ENCODE measurements at regions not wholly inside any gene's neighbourhood (a gene's known extent, or its start where the extent isn't known, plus 50 kb on each side); places are given as distances from the start of the nearest gene placed in this dataset.
"Not testable (repeated sequence)": the region's sequence is repeated elsewhere in the genome, so short reads cannot be mapped to it uniquely, and the experiment has no call there.

DNA sequence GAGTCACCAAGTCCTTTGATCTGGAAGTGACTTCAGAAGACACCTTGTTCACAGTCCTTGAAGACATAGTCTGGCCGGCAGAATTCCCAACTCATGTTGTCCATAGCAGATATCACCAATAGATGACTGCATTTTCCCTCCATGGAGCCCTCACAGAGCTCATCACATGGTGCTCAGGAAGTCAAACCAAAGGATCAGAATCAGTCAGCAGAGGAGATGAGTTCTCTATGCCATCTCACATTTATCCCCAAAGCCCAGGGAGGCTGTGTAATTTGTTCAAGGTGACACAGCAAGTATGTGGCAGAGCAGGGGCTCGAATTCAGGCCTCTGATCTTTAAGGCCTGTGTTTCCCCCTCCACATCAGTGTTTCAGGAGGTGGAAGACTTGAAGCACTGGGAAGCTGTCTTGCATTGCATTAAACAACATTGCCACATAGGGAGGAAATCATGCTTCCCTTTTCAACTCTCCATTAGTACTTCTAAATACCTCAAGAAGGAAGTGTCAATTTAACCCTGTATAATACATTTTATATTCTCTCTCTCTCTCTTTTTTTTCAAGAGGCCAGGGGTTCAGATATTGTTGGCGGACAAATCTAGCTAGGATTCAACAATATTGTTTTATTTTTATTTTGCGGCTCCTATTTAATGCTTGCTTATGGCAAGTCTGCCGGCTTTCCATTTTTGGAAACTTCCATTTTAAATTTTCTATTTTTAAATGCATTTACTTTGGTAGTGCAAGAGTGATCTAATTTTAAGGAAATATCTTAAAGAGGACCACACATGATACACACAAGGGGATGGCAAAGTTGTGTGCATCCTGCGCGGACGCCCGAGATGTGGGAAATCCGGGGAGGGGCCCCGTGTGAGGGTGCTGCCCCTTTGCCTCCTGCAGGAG lies 61.9 kb downstream of the NPIPB5 start:
- not testable (repeated sequence) for DNase-seq

DNA sequence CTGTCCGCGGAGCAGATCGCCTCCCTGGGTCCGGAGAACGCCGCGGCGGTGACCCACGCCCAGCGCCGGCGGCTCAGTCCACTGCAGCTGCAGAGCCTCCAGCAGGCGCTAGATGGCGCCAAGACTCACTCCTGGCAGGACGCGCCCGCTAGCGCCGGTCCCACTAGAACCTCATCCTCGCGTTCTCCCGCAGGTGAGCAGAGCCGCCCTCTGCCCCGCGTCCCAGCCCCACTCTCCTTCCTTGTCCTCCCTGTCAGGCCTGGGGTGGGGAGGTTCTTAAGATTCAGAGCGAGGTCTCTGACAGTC lies 62.5 kb downstream of the NPIPB5 start:
- not testable (repeated sequence) for DNase-seq

DNA sequence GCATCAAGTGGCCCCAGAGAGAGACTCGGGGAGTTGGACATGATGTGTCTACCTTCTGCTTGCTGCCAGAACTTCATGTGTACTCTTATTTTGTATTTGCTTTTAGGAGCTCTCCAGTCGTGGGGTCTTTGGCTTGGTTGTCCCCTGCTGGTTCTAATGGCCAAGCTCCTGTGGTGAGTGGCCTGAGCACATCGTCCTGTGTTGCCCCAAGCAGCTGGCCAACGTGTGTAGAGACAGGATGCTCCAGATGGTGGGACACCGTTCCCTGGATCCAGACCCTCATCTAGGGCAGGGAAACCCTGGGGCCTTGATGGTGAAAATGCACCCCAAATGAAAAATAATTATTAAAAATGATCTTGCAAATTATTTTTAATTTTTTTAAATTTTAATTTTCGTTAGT lies 65.8 kb downstream of the NPIPB5 start:
- not testable (repeated sequence) for DNase-seq

DNA sequence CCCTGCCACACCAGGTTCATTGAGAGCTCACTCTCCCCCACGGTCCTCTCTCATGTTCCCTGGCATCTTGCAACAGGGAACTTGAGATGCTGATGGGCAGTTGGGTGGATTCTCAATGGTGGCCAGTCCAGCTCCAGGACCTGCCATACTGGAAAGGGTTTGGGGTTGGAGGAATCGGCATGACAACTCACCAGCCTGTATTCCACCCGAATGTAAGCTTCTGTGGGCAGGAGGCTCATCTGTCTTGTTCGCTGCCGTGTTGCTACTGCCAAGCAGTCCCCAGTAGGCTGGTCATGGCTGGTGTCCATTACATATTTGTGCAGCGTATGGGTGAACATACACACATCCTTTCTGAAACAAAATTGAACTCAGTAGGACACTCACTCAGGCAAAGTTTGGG lies 72.5 kb downstream of the NPIPB5 start:
- not testable (repeated sequence) for DNase-seq

DNA sequence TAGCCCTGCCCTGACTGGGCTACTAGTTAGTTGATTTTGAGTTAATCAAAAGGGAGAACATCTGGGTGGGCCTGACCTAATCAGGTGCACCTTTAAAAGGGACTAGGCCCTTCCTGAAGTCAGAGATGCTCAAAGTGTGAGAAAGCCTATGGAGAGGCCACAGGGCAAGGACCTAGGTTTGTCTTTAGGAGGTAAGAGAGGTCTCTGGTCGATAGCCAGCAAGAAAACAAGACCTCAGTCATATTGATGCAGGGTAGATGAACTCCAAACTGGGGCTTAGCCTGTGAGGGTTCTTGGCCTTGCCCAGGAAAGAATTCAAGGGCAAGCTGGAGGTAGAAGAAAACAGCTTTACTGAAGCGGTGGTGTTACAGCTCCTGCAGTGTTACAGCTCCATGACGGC lies 73.8 kb downstream of the NPIPB5 start:
- not testable (repeated sequence) for DNase-seq

DNA sequence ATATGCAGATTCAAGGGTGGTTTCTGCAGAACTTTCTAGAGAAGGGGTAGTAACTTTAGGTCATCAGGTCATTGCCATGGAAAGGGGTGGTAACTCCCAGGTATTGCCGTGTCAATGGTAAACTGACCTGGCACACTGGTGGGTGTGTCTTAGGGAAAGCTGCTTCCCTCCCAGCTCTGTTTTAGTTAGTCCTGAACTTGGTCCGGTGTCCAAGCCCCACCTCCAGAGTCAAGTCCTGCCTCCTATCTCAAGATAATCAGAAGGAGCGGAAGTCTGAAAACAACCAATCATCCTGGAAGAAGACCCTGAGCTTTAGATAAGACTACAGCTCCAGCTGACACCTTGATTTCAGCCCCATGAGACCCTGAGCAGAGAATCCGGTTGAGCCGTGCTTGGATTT lies 74.2 kb downstream of the NPIPB5 start:
- not testable (repeated sequence) for DNase-seq

DNA sequence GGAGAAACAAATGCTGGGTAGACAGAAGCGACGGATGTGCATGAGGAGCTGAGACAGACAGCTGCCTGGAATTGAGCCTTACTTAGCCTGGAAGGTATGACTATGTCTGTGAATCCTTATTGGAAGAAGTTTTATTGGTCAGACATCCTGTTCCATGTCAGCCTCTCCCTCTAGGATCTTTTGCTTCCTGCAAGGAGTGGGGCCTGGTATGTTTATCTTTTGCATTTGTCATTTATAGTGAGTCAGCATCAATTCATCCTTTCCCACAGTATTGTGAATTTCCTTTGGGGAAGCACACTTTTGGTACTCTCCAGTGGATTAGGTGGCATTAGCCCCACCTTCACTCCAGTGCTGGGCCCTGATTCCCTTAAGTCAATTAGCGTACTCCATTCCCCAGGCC lies 74.7 kb downstream of the NPIPB5 start:
- not testable (repeated sequence) for DNase-seq

DNA sequence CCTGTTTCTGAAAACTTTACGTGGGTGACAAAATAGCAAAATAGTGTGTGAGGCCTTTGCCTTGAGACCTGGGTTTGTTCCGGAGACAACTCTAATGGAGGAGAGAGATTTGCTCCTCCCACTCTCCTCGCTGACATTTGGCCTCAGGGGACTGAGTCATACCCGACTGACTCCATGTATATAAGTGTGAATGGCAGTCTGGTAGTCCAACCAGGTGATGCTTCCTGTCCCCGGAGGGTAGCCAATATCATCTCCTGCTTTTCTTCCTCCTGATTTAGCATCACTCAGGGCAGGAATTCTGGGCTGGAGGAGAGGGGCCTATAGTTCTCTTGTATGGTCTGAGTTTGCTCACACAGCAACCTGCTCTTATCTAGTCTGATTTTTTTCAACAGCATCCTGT lies 76.0 kb downstream of the NPIPB5 start:
- not testable (repeated sequence) for DNase-seq

DNA sequence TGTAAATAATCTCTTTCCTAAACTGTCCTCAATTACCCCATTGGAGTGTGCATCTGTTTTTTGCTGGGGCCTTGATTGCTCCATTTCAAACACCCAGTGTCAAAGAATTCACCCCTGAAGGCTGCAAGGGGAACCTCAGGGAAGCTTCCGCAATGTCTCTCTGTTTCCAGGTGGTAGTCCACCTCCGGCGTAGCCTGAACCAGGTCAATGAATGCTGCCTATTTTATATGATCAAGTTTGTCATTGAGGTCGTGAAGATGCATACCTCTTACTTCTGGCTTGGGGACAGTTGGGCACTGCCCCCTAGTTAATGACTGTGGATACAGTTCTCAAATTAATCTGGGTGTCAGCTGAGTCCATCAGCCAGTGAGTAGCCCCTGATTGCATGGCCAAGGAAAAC lies 79.1 kb downstream of the NPIPB5 start:
- not testable (repeated sequence) for DNase-seq

DNA sequence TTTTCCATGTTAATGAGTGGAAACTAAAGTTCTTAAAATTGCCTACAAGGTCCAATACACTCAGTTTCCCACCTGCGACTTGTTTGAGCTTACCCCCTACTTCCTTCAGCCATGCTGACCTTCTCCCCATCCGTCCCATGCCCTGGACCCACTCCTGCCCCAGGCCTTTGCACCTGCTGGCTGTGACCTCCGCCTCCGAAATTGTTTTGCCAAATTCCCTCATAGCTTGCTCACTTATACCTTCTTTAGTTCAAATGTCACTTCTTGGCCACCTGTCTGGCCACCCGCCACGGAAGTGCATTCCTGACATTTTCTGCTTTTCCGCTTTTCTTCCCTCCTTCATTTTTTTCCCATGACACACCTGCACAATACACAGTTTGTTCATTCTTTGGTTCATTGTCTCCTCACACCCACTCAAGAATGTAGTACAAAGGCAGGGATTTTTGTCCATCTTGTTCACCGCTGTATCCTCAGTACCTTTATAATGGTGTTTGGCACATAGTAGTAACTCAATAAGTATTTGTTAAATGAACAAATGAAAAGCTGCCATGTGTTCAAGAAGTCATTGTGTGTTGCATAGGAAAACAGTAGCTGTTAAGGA lies 85.9 kb downstream of the NPIPB5 start:
- DNase-seq = not testable (repeated sequence)

DNA sequence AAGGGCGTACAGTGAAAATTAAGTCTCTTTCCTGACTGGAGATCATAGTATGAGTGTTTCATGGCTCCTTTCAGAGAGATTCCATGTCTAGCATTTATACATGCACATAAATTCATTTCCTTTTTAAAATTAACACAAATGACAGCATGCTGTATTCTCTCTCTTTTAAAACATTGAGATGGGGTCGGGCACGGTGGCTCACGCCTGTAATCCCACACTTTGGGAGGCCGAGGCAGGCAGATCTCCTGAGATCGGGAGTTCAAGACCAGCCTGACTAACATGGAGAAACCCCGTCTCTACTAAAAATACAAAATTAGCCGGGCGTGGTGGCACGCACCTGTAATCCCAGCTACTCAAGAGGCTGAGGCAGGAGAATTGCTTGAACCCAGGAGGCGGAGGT lies 93.1 kb downstream of the NPIPB5 start:
- not testable (repeated sequence) for DNase-seq

DNA sequence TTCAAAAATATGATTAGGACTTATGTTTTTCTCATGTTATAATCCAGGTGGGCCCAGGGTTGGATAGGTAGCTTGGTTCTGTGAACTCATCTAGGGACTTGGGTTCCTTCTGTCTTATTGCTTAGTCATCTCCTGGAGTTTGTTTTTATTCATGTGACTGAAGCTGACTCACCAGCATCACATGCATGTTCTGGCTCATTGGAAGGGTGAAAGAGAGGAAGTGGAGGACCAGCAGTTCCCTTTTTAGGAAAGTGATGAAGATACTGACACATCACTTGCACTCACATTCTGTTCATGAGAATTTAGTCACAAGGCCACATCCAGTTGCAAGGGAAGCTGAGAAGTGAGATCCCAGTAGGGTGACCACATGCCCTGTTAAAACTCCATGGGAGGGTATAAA lies 95.9 kb downstream of the NPIPB5 start:
- DNase-seq = not testable (repeated sequence)

DNA sequence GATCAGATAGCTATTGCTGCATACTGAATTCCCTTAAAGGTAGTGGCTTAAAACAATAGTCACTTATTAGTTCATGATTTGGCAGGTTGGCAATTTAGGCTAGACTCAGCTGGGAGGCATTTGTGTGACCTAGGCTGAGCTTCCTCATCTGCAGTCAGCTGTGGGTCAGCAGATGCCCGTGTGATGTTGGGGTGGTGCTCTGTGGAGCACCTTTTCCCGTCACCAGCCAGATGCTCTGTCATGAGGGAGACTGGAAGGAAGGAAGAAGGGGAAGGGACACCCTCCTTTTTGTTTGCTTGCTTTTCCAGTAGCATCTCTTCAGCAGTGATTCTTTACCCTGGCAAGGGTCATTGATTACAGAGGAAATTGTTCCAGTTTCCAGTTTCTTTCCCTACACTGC lies 99.1 kb downstream of the NPIPB5 start:
- not testable (repeated sequence) for DNase-seq

DNA sequence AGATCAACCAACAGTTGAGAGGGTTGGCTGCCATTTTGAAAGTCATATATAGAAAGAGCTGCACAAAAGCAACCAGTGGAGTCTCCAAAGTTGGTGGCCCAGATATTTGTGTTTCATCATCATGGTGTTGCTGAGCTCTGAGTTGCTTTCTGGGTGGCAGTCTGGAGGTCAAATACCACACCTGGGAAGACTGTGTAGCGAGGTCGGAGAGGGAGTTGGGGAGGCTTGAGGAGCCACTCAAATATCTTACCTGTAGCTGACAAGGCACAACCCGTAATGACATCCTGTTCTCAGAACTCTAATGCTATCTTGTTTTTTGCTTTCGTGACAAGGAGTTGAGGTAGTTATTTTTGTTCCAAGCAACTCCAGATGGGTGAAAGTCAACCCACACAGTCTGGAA lies 100.4 kb downstream of the NPIPB5 start:
- DNase-seq = not testable (repeated sequence)

DNA sequence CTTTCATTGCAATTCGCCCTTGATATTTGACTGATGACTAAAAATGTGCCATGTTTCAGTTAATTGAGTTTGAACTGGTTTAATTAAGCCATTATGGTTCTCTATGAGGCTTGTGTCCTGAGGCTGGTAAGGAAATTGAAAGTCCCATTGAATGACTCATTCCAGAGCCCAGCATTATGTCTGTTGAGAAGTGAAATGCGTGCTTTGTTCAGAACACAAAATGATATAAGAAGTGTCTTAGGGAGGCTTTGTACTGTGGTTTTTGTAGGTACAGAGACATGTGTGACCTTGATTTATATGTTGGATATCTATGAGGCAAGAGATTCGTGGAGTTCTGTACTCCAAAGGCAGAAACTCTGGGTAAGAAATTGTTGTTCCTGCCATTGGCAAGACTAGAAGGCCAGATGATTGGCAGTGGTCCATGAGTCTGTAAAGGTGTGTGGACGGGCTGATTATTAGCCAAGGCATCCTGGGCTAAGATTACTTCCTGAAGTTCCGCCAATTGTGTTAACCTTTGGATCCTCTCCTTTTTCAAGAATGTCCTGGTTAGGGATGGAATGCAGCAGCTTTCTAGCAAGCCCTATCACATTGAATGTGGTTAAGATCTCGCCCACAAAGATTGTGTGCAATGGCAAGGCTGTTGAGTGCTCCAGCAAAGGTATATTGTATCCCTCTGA lies 103.7 kb downstream of the NPIPB5 start:
- DNase-seq = no peak

DNA sequence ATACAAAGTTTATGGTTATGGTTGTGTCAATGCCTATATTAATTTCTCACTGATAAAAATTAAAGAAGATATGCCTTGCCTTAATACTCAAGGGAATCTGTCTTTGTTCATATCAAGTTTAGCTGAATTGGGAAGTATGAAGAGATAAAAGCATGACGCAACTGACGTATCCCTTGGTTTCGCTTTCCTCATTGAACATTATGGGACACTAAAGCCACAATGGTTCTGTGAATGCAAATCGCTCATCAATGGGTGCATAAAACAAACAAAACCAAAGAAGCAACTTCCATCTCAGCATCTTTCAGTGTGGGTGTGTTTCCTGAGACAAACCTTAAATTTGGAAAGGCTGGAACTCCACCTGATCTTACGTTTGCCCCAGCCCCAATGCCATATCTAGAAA lies 108.2 kb downstream of the NPIPB5 start:
- no peak for DNase-seq

DNA sequence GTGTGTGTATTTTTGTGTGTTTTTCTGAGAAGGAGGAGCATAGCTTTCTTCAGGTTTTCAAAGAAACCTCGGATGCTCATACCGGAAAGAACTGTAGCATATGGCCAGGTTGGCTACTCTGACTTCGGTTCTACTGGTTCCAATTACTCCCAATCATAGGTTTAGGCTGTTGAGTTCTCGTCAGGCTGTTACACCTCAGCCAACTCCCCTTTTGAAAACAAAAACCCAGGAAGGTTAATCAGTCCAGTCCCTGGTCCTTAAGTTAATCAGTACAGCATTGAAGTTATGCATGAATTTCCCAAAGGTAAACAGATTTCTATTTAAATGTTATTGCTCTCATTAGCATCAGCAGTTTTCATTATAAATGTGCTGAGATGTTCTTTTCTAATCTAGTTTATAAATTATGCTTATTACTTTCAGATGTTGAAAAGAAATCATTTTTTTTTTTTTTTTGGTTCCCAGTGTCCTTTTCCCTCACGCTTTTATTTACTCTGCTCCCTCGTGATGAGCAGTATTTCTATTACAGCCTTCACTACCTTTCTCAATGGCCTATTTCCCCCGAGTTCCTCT lies 111.0 kb downstream of the NPIPB5 start:
- DNase-seq = no peak

DNA sequence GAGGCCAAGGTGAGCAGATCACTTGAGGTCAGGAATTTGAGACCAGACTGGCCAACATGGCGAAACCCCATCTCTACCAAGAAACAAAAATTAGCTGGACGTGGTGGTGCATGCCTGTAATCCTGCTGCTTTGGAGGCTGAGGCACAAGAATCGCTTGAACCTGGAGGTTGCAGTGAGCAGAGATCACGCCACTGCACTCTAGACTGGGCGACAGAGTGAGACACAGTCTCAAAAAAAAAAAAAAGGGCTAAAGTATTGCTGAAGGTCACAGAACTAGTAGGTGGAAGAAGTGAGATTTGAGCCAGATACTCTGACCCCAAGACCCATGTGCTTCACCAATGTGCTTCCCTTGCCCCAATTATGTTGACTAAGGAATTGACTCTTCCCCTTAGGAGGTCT lies 112.0 kb downstream of the NPIPB5 start:
- no peak for DNase-seq

DNA sequence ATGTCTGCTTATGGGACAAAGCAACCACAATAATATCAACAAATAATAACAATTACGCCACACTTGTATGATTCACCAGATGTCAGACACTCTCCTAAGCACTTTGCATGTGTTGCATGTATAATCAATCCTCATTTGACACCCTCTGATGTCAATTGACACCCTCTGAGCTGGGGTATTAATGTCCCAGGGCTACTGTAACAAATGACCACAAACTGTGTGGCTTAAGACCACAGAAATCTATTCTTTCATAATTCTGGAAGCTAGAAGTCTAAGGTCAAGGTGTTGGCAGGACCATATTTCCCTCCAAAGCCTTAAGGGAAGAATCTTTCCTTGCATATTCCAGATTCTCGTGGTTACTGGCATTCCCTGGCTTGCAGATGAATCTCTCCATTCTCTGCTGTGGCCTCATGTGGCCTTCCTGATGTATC lies 112.7 kb downstream of the NPIPB5 start:
- DNase-seq = no peak

DNA sequence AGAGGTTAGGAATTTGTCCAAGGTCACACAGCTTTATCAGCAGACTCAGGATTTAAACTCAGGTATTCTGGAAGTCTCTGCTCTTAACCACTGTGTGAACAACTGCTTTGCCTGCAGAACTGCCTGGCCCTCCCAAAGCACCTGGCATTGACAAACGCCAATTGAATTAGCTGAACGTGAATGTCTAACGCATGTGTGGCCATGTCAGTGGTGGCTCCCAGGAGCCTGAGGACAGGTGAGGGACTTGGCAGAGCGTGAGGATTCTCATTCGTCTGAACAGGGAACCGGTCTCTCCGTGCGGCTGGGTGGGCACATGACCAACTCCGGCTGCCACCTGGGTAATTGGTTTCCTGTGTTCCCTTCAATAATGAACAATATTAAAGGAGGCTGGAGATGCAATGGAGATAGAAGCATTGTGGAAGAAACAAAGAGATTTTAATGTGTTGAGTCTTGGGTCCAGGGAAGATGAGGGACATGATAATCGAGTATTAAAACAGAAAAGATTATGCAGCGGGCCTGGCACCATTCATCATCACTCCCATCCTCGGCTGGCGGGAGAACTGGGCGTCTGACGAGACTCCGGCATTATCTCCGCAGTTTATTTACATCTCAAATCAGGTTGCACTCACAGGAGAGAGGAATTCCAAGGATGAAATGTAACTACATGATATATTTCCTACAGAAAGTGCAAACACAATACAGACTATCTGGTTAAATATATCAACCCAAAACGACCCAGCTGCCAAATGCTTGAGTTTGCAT lies 113.5 kb downstream of the NPIPB5 start:
- no peak for DNase-seq

DNA sequence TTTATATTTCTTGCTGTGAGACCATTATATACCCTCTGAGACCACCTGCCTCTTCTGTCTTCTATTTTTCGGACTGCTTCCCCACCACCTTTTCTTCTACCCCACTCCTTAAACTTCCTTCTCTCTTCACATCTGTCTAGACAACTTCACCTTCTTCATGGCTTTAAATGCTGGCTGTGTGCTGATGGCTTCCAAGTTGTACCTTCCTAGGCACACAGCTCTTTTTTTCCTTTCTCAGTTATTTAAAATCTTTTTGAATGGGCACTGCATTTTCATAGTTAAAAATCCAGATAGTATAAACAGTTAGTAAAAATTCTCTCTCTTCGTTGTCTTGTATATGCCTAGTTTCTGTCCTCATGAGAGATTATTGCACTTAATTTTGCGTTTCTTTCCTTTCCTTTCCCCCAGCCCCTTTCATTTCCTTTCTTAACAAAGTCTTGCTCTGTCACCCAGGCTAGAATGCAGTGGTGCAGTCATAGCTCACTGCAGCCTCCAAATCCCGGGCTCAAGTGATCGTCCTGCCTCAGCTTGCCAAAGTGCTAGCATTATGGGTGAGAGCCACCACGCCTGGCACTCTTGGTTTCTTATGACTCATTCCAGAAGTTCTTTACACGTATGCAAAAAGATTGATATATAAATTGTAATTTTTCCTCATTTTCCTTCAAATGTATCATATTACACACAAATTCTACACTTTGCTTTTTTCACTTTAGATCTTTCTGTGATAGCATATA lies 114.3 kb downstream of the NPIPB5 start:
- DNase-seq = no peak

DNA sequence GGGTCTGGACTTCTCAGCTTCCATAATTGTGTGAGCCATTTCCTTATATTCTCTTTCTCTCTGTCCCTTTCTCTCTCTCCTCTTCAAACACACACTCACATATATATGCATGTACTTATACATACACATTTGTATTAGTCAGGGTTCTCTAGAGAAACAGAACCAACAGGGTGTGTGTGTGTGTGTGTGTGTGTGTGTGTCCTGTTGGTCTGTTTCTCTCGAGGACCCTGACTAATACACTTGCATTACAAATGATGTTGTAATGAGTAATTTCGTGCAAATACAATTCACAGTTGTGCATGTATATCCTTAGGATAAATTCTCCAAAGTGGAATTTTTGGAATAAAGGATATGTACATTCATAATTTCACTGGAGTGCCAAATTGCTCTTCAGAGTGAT lies 115.3 kb downstream of the NPIPB5 start:
- no peak for DNase-seq
